ENCODE measurements at regions not wholly inside any gene's neighbourhood (a gene's known extent, or its start where the extent isn't known, plus 50 kb on each side); places are given as distances from the start of the nearest gene placed in this dataset.
A peak's percentile ranks its signal among the peaks of the same experiment; 100 is the strongest.

DNA sequence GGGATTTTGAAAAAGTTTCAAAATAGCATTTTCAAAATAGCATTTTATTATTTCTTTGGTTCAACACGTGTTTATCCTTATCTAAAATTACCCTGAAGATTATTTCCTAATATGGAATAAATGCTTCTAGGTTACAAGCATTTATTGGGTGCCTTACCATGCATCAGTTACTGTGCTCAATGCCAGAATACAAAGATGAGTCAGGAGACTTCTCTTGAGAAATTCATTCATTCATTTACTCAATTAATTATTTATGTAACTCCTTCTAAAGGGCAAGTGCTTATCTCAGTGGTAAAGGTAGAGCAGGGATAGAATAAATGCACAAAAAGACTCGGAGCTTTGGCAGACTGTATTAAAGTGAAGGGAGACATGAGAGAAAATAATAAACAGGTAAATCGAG is 150.1 kb upstream of the PDE7B start:
- Histone ChIP-seq H3K4me3 (ENCODE audit: control insufficient read depth in 1 of 7, extremely low read depth in 1 of 7, insufficient read depth in 4 of 7, low read depth in 2 of 7, low read length in 6 of 7) (no peak overlapping the region), H3K27ac (ENCODE audit: insufficient read depth in 1 of 2, low read depth in 1 of 2, low read length in 2 of 2, poor library complexity in 1 of 2, severe bottlenecking in 2 of 2) (no peak overlapping the region), H3K36me3 (ENCODE audit: control insufficient read depth in 4 of 4, insufficient read depth in 4 of 4, low read length in 3 of 4) (no peaks in the 10 kb centered on the region), H3K4me1 (ENCODE audit: control extremely low read depth in 1 of 4, control insufficient read depth in 4 of 4, insufficient read depth in 4 of 4, low read length in 3 of 4) (no peaks in the 10 kb centered on the region), H3K27me3 (replicated peaks in 2 of 5; ENCODE audit: control insufficient read depth in 4 of 5, insufficient read depth in 5 of 5, low read length in 4 of 5) (no peaks in the 10 kb centered on the region), H3K9me3 (ENCODE audit: control extremely low read depth in 1 of 5, control insufficient read depth in 4 of 5, insufficient read depth in 2 of 5, low read depth in 1 of 5, low read length in 4 of 5) (no peaks in the 10 kb centered on the region)
- CTCF ChIA-PET: no interaction called here
- no peak for DNase-seq
- POLR2A ChIA-PET: interaction anchor here (0.7 kb wide), 1 partner anchor 56 kb away, joined by 5 read pairs; no protein-coding TSS in a partner anchor
- WGBS (ENCODE audit: insufficient coverage): 100% methylated on average over 2 of the region's 3 CpGs

DNA sequence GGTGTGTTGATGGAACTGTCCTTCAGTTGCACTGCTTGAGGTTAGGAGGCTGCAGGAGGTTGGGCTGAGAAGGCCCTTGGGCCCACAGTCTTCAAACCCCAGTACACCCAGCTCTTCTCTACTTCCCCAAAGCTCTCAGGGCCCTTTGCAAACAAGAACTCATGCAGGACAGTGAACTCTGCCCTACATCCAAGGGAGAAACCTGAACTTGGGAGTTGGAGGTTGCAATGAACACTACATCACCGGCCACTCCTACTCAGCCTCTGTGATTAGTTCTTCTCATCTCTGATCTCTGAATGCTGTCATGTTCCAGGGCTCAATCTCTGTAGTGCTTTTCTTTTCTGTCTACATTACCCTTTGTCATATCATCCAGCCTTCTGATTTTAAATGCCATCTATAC is 148.5 kb upstream of the PDE7B start:
- no peaks in the 10 kb centered on the region for H3K27me3 ChIP-seq (replicated peaks in 2 of 5; ENCODE audit: control insufficient read depth in 4 of 5, insufficient read depth in 5 of 5, low read length in 4 of 5)
- no peak for DNase-seq
- POLR2A ChIA-PET: interaction anchor here (0.6 kb wide), 1 partner anchor 32 kb away, joined by 3 read pairs; no protein-coding TSS in a partner anchor
- CTCF ChIA-PET: no interaction called here
- no peak overlapping the region for H3K27ac ChIP-seq (ENCODE audit: insufficient read depth in 1 of 2, low read depth in 1 of 2, low read length in 2 of 2, poor library complexity in 1 of 2, severe bottlenecking in 2 of 2)
- no peaks in the 10 kb centered on the region for H3K36me3 ChIP-seq (ENCODE audit: control insufficient read depth in 4 of 4, insufficient read depth in 4 of 4, low read length in 3 of 4)
- no peaks in the 10 kb centered on the region for H3K9me3 ChIP-seq (ENCODE audit: control extremely low read depth in 1 of 5, control insufficient read depth in 4 of 5, insufficient read depth in 2 of 5, low read depth in 1 of 5, low read length in 4 of 5)
- no peaks in the 10 kb centered on the region for H3K4me1 ChIP-seq (ENCODE audit: control extremely low read depth in 1 of 4, control insufficient read depth in 4 of 4, insufficient read depth in 4 of 4, low read length in 3 of 4)
- H3K4me3 ChIP-seq (ENCODE audit: control insufficient read depth in 1 of 7, extremely low read depth in 1 of 7, insufficient read depth in 4 of 7, low read depth in 2 of 7, low read length in 6 of 7): no peak overlapping the region
- WGBS (ENCODE audit: insufficient coverage): 100% methylated on average over 1 of the region's 1 CpG

DNA sequence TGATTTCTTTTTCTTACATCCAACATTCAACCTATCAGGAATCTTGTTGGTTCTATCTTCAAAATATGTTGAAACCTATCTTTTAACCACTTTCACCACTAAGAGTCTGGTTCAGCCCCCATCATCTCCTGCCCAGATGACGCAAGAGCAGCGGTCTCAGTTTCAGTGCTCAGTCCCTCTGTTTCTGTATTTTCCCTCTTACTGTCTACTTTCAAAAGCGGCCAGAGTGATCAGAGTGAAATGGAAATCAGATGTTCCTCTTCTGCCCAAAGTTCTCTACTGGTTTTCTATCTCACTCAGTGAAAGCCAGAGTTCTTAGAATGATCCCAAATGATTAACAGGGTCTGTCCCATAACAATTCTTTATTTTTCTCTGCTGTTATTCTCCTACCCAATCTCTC is 147.9 kb upstream of the PDE7B start:
- ChIA-PET POLR2A (no interaction called here), CTCF (no interaction called here)
- Histone ChIP-seq H3K27ac (ENCODE audit: insufficient read depth in 1 of 2, low read depth in 1 of 2, low read length in 2 of 2, poor library complexity in 1 of 2, severe bottlenecking in 2 of 2) (no peak overlapping the region), H3K36me3 (ENCODE audit: control insufficient read depth in 4 of 4, insufficient read depth in 4 of 4, low read length in 3 of 4) (no peaks in the 10 kb centered on the region), H3K4me3 (ENCODE audit: control insufficient read depth in 1 of 7, extremely low read depth in 1 of 7, insufficient read depth in 4 of 7, low read depth in 2 of 7, low read length in 6 of 7) (no peak overlapping the region), H3K27me3 (replicated peaks in 2 of 5; ENCODE audit: control insufficient read depth in 4 of 5, insufficient read depth in 5 of 5, low read length in 4 of 5) (no peaks in the 10 kb centered on the region), H3K4me1 (ENCODE audit: control extremely low read depth in 1 of 4, control insufficient read depth in 4 of 4, insufficient read depth in 4 of 4, low read length in 3 of 4) (no peaks in the 10 kb centered on the region), H3K9me3 (ENCODE audit: control extremely low read depth in 1 of 5, control insufficient read depth in 4 of 5, insufficient read depth in 2 of 5, low read depth in 1 of 5, low read length in 4 of 5) (no peaks in the 10 kb centered on the region)
- 89% methylated on average over 3 of the region's 3 CpGs for WGBS (ENCODE audit: insufficient coverage)
- peak in 1 of 3 donors; percentile 11 for DNase-seq

DNA sequence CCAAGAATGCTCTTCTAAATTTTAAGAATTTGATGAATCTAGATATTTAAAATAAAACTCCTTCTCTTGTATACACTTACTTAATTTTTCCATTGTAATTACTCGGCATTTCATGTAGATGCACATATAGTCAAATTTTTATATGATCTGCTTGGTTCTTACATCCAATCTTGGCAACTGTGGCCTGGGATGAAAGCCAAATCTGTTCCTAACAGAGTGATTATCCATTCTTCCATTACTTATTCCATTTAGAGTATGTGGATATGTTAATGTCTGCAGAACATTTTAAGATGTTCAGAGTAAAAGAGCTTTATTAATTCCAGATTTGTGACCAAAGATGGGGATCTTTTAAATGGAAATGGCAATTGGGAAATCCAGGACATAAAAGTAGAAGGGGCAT is 144.1 kb upstream of the PDE7B start:
- Histone ChIP-seq H3K27me3 (replicated peaks in 2 of 5; ENCODE audit: control insufficient read depth in 4 of 5, insufficient read depth in 5 of 5, low read length in 4 of 5) (no peaks in the 10 kb centered on the region), H3K27ac (ENCODE audit: insufficient read depth in 1 of 2, low read depth in 1 of 2, low read length in 2 of 2, poor library complexity in 1 of 2, severe bottlenecking in 2 of 2) (no peak overlapping the region), H3K4me1 (ENCODE audit: control extremely low read depth in 1 of 4, control insufficient read depth in 4 of 4, insufficient read depth in 4 of 4, low read length in 3 of 4) (no peaks in the 10 kb centered on the region), H3K9me3 (ENCODE audit: control extremely low read depth in 1 of 5, control insufficient read depth in 4 of 5, insufficient read depth in 2 of 5, low read depth in 1 of 5, low read length in 4 of 5) (no peaks in the 10 kb centered on the region), H3K36me3 (ENCODE audit: control insufficient read depth in 4 of 4, insufficient read depth in 4 of 4, low read length in 3 of 4) (no peaks in the 10 kb centered on the region), H3K4me3 (ENCODE audit: control insufficient read depth in 1 of 7, extremely low read depth in 1 of 7, insufficient read depth in 4 of 7, low read depth in 2 of 7, low read length in 6 of 7) (no peak overlapping the region)
- POLR2A ChIA-PET: no interaction called here
- DNase-seq: no peak
- CTCF ChIA-PET: no interaction called here
- WGBS (ENCODE audit: insufficient coverage): no CpG with 5 or more reads among the region's 1 CpG

DNA sequence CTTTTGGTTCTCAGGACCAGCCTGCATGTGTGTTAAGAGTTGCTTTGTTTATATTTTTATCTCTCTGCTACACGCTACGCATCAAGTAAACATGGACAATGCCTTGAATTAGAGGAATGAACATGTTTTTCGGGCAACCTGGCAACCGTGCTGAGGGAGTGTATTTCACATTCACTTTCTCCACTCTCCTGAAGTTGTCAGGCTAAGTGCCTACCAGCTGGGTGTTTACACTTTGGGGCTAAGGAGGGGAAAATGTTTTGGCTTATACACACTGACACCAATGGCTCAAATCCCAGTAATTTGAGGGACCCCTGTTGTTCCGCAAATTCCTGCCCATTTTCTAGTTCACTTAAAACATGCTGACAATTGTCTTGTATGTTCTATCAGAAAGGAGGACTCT is 141.5 kb upstream of the PDE7B start:
- Histone ChIP-seq H3K9me3 (ENCODE audit: control extremely low read depth in 1 of 5, control insufficient read depth in 4 of 5, insufficient read depth in 2 of 5, low read depth in 1 of 5, low read length in 4 of 5) (no peaks in the 10 kb centered on the region), H3K36me3 (ENCODE audit: control insufficient read depth in 4 of 4, insufficient read depth in 4 of 4, low read length in 3 of 4) (no peaks in the 10 kb centered on the region), H3K27me3 (replicated peaks in 2 of 5; ENCODE audit: control insufficient read depth in 4 of 5, insufficient read depth in 5 of 5, low read length in 4 of 5) (no peaks in the 10 kb centered on the region), H3K4me1 (ENCODE audit: control extremely low read depth in 1 of 4, control insufficient read depth in 4 of 4, insufficient read depth in 4 of 4, low read length in 3 of 4) (no peaks in the 10 kb centered on the region), H3K4me3 (ENCODE audit: control insufficient read depth in 1 of 7, extremely low read depth in 1 of 7, insufficient read depth in 4 of 7, low read depth in 2 of 7, low read length in 6 of 7) (no peak overlapping the region), H3K27ac (ENCODE audit: insufficient read depth in 1 of 2, low read depth in 1 of 2, low read length in 2 of 2, poor library complexity in 1 of 2, severe bottlenecking in 2 of 2) (no peak overlapping the region)
- DNase-seq: no peak
- ChIA-PET CTCF (no interaction called here), POLR2A (no interaction called here)
- 100% methylated on average over 2 of the region's 5 CpGs for WGBS (ENCODE audit: insufficient coverage)

DNA sequence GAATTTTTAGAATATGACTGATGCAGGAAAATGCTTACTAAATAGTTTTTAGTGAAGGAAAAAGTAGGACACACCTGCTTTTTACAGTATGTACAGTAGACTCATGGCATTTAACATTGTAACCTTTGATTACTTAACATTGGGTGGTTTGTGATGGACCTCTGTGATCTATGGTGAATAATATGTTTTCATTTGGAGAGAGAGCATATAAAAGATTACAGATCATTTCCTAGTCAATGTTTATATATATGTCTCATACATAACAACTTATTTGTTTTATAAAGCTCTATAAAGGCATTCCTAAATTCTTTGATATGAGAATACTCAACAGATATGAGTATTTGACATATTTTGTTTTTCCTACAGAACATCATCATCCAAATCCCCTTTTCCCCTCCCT is 129.3 kb upstream of the PDE7B start:
- H3K27me3 ChIP-seq (replicated peaks in 2 of 5; ENCODE audit: control insufficient read depth in 4 of 5, insufficient read depth in 5 of 5, low read length in 4 of 5): no peaks in the 10 kb centered on the region
- no peak for DNase-seq

DNA sequence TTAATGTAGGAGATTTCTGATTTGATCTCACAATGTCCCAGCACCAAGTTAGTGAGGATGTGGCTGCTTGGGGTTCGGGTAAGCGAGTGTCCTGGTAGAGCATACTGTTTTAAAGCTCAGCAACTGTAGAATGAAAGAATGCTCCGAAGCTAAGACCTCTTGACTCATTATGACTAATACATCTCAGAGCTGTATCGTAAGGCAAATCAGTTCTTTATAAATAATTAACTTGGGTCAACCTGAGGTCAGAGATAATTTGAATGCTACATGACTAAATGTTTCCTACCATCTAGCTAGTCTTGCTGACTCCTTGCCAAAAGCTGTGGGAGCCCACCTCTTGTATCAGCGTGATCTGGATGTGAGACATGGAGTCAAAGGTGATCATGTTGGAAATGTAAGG is 128.8 kb upstream of the PDE7B start:
- WGBS (ENCODE audit: insufficient coverage): 100% methylated on average over 2 of the region's 5 CpGs
- H3K27ac ChIP-seq (ENCODE audit: insufficient read depth in 1 of 2, low read depth in 1 of 2, low read length in 2 of 2, poor library complexity in 1 of 2, severe bottlenecking in 2 of 2): no peak overlapping the region
- DNase-seq: no peak

More for the DNA sequence above, 129.3 kb upstream of the PDE7B start:
- Histone ChIP-seq H3K9me3 (ENCODE audit: control extremely low read depth in 1 of 5, control insufficient read depth in 4 of 5, insufficient read depth in 2 of 5, low read depth in 1 of 5, low read length in 4 of 5) (peaks cover 0 to 13% (median 7%) of the 10 kb centered on the region in 5 experiments), H3K4me3 (ENCODE audit: control insufficient read depth in 1 of 7, extremely low read depth in 1 of 7, insufficient read depth in 4 of 7, low read depth in 2 of 7, low read length in 6 of 7) (no peak overlapping the region), H3K27ac (ENCODE audit: insufficient read depth in 1 of 2, low read depth in 1 of 2, low read length in 2 of 2, poor library complexity in 1 of 2, severe bottlenecking in 2 of 2) (no peak overlapping the region), H3K36me3 (ENCODE audit: control insufficient read depth in 4 of 4, insufficient read depth in 4 of 4, low read length in 3 of 4) (no peaks in the 10 kb centered on the region), H3K4me1 (ENCODE audit: control extremely low read depth in 1 of 4, control insufficient read depth in 4 of 4, insufficient read depth in 4 of 4, low read length in 3 of 4) (no peaks in the 10 kb centered on the region)
- ChIA-PET CTCF (interaction anchor here (0.6 kb wide), 1 partner anchor 141 kb away, joined by 4 read pairs; no protein-coding TSS in a partner anchor), POLR2A (interaction anchor here (0.7 kb wide), 1 partner anchor 77 kb away, joined by 7 read pairs; no protein-coding TSS in a partner anchor)

More for the DNA sequence above, 128.8 kb upstream of the PDE7B start:
- Histone ChIP-seq H3K27me3 (replicated peaks in 2 of 5; ENCODE audit: control insufficient read depth in 4 of 5, insufficient read depth in 5 of 5, low read length in 4 of 5) (no peaks in the 10 kb centered on the region), H3K4me3 (ENCODE audit: control insufficient read depth in 1 of 7, extremely low read depth in 1 of 7, insufficient read depth in 4 of 7, low read depth in 2 of 7, low read length in 6 of 7) (no peak overlapping the region), H3K9me3 (ENCODE audit: control extremely low read depth in 1 of 5, control insufficient read depth in 4 of 5, insufficient read depth in 2 of 5, low read depth in 1 of 5, low read length in 4 of 5) (peaks cover 0 to 13% (median 7%) of the 10 kb centered on the region in 5 experiments), H3K4me1 (ENCODE audit: control extremely low read depth in 1 of 4, control insufficient read depth in 4 of 4, insufficient read depth in 4 of 4, low read length in 3 of 4) (no peaks in the 10 kb centered on the region), H3K36me3 (ENCODE audit: control insufficient read depth in 4 of 4, insufficient read depth in 4 of 4, low read length in 3 of 4) (no peaks in the 10 kb centered on the region)
- CTCF ChIA-PET: no interaction called here
- POLR2A ChIA-PET: no interaction called here
